ENCODE measurements at regions not wholly inside any gene's neighbourhood (a gene's known extent, or its start where the extent isn't known, plus 50 kb on each side); places are given as distances from the start of the nearest gene placed in this dataset.
A peak's percentile ranks its signal among the peaks of the same experiment; 100 is the strongest.
"Not testable (repeated sequence)": the region's sequence is repeated elsewhere in the genome, so short reads cannot be mapped to it uniquely, and the experiment has no call there.

DNA sequence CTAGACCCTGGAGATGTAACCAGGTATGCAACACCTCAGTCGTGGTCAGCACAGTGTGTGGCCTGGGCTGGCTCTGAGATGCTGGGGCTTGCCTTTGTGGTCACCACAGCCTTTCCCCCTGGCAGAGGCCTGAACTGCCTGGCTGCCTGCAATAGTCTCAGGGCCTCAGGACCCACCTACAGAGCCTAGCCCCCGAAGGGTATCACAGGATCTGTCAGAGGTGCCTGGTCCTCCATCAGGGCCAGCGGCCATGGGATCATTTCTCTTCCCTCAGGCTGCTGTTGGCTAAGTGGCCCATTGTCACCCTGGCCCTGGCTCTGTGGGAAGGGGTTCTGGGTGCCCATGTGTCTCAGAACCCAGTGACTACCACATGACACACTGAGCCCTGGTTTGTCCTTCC is 141.6 kb downstream of the CYP26A1 start:
- intact Hi-C loops (cut with DNase I), result no loop called here
- no peak for DNase-seq (ENCODE audit: low spot score)
- no peak for ATAC-seq

DNA sequence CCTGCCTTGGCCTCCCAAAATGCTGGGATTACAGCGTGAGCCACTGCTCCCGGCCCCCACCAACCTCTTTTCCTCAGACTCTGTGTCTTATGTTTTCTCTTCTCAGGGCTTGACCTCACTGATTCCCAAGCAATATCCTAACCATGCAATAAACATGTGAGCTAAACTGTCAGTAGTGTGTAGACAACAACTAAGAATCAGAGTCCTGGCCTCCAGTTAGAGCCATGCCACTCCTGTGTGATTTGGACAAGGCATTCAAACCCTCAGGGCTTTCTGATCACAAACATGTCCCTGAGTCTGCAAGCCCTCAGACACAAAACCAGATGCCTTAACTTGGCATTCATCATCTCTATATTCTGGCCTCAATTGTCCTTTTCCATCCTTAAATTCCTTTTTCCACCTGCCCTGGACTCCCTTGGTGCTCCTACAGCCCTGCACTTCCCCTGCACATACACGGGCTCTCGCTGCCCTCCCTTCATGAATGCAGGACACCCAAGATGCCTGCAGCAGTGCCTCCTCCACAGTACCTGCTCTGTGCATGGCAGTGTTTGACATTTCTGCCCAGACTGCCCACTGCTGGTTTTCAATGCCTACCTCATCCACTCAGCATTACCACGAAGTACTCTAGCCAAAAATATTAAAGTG is 142.8 kb downstream of the CYP26A1 start:
- no peak for DNase-seq (ENCODE audit: low spot score)
- intact Hi-C loops (cut with DNase I), result no loop called here
- ATAC-seq, result no peak

DNA sequence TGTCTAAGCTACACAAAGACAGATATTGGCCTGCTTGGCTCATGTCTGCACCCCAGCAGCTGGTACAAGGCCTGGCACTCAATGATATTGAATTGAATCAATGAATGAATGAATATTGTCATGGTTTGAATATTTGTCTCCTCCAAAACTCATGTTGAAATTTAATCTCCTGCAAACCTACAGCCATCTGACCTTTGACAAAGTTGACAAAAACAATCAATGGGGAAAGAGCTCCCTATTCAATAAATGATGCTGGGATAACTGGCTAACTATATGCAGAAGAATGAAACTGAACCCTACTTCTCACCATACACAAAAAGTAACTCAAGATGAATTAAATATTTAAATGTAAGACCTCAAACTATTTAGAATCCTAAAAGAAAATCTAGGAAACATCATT is 144.7 kb downstream of the CYP26A1 start:
- ATAC-seq (no peak), DNase-seq (ENCODE audit: low spot score) (no peak)
- intact Hi-C loops (cut with DNase I), result no loop called here

DNA sequence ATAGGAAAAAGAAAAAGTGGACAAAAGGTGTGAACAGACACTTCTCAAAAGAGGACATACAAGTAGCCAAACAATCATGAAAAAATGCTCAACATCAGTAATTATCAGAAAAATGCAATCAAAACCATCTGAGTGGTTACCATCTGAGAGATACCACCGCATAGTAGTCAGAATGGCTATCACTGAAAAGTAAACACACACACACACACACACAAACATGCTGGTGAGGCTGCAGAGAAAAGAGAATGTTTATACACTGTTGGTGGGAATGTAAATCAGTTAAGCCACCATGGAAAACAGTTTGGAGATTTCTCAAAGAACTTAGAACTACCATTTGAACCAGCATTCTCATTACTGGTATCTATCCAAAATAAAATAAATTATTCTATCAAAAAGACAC is 145.7 kb downstream of the CYP26A1 start:
- intact Hi-C loops (cut with DNase I), result no loop called here
- no peak for ATAC-seq
- DNase-seq (ENCODE audit: low spot score), result no peak

DNA sequence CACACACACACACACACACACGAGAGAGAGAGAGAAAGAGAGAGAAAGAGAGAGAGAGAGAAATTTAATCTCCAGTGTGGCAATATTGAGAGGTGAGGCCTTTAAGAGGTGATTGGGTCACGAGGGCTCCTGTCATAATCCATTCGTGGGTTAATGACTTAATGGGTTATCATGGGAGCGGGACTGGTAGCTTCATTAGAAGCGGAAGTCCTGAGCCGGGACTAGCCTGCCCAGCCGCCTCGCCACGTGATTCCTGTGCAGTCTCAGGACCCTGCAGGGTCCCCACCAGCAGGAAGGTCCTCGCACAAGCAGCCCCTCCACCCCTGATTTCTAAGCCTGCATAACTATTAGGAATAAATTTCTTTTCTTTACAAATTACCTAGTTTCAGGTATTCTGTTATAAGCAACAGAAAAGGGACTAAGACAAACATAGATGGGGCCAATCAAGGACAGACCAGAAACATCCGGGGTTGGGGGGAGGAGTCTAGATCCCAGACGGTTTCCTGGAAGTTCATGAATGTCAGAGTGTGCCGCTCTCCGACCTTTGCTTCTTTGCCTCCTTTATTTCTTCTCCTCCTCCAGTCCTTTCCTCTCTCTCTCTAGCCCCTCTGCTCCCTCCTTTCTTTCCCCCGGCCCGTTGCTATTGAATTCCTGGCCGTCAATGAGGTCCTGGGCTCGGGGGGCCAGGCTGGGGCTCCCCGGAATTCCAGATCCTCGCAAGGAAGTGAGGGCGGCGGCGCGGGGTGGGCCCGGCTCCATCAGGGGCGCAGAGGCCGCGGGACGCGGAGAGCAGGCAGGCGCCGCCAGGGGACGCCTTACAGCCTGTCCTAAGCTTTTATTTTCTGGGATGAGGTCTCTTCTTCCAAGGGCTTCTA is 146.8 kb downstream of the CYP26A1 start:
- intact Hi-C loops (cut with DNase I), result no loop called here
- DNase-seq (ENCODE audit: low spot score), result no peak
- no peak for ATAC-seq

DNA sequence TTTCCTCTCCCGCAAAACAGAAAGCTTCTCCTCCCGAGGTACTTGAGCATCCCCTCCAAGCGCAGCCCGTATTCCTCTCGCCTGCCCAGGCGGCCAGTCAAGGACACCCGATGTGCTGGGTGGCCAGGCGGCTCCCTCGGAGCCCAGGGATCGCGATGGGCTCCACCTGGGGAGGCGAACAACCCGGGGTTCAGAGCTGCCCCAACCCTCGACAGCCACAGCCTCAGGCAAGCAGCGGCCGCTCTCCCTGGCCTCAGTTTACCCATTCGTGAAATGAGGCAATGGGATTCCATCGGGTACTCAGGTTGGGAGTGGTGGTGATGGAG is 147.4 kb downstream of the CYP26A1 start:
- DNase-seq (ENCODE audit: low spot score) (no peak), ATAC-seq (no peak)
- intact Hi-C loops (cut with DNase I), result no loop called here

DNA sequence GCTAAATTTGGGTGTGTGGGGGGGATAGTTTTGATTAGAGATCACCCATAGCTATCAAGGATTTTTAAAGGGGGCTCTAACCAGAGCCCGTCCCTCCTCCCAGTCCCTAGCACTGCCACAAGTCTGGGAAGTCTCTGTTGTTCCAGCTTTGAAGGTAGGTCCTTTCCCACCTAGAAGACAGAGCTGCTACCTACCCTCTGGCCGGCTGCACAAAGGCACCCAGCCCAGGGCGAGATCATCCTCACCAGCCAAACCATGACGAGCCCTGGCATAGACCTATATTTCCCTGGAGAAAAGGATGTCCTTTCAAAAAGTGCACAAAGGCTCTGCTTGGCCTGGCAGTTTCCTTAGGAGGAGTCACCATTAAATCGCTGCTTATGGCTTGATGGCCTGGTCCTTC is 147.8 kb downstream of the CYP26A1 start:
- intact Hi-C loops (cut with DNase I), result no loop called here
- no peak for DNase-seq (ENCODE audit: low spot score)
- no peak for ATAC-seq

DNA sequence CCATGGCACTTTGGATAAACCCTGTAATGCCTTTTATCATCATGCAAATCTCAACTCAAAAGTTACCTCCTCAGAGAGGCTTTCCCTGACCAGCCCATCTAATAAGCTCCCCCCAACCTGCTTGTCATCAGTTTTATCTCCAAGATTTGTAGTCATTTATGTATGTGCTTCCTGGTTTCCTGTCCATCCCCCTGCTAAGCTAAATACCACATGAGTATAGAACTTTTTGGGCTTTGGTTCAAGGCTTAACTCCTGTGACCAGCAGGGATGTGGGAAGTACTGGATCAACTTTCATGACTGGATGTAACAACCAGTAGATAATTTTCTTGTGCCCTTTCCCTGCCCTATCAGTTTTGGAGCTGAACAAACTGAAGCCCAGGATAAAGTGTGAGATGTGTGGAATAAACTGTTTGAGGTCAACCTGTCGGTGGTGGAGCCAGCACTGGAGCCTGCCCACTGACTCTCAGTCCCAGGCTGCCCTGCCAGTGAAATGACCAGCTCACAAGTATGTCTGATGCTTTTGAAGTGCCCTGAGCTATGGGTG is 148.6 kb downstream of the CYP26A1 start:
- intact Hi-C loops (cut with DNase I), result no loop called here
- no peak for ATAC-seq
- DNase-seq (ENCODE audit: low spot score), result no peak

DNA sequence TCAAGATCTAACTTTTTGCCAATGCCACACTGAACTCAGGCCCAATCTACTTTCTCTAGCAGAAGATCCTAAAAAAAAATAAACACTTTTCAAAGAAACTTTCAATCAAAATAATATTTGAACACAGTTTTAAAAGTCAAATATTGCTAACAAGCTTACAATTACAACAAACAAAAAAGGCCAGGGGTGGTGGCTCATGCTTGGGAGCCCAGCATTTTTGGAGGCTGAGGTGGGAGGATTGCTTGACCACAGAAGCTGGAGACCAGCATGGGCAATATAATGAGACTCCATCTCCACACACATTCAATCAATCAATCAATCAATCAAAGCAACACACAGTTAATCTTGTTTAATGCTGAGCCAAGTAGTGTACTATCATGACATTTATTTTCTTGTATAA is 149.2 kb downstream of the CYP26A1 start:
- no peak for DNase-seq (ENCODE audit: low spot score)
- intact Hi-C loops (cut with DNase I), result no loop called here

DNA sequence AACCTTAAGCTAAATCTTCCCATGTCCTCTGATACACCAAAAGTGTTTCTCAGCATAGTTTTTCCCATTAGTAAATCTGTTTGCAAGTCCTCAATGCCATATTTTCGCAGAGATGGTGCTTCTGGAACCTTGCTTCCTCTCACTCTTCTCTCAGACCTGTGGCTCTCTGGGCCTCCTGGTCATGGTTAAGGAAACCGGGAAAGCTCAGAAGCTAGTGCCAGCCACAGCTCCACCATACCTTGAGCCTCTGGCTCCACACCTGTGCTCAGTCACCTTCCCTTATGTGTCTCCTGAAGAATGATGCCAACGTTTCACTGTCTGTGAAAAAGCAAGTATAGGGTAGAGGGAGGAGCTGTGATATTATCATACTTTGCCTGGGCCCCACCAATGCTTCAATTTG is 149.6 kb downstream of the CYP26A1 start:
- DNase-seq (ENCODE audit: low spot score) (no peak), ATAC-seq (no peak)
- intact Hi-C loops (cut with DNase I), result no loop called here

More for the DNA sequence above, 149.2 kb downstream of the CYP26A1 start:
- ATAC-seq, result no peak

DNA sequence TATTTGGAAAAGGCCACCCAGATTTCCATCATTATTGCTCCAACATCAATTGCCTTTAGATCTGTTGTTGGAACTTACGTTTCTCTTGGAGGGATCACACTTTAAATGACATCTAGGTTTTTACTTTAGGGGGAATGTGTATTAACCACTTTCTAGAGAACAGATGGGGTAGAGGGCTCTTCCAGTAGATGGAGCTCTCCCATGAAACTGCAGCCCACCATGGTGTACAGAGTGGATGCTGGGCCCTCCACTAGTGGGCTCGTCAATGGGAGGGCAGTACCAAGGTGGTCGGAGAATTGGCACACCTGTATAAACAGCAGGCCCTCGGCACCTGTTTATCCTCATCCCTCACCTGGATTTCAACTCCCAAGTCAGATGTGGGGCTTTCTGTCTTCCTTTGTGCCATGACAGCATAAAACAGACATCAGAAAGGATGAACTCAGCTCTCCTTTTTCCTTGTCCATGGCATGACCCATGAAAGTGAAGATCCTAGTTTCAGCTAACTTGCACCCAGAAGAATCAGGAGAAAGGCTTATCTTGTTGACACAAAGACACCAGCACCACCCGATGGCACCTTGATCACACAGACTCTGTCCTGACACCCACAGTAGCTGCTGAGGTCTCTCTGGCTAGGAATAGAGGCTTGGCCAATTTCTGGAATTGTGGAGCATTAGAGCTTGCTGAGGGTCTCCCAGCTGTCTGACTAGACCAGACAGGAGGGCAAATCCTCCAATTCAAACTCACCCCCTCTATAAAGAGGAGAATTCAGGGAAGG is 150.5 kb downstream of the CYP26A1 start:
- intact Hi-C loops (cut with DNase I), result no loop called here
- no peak for DNase-seq (ENCODE audit: low spot score)
- ATAC-seq, result no peak

DNA sequence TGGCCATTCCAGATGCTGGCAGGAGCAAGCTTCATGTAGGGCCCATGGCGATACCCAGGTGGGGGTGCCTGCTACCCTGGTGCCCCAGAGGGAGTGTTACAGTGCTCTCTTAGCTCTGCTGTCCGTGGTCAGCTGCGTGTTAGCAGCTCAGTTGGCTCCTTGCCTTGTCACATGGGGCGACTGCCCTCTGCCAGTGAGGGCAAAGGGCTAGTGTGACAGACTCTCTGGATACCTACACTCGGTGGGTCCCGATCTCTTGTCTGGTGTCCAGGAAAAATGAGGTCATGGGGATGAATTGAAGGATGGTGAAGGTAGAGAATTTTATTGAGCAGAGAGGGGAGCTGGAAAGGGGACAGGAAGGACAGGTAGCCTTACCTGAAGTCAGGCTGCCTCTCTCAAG is 152.2 kb downstream of the CYP26A1 start:
- no peak for DNase-seq (ENCODE audit: low spot score)
- ATAC-seq, result no peak
- intact Hi-C loops (cut with DNase I), result no loop called here

DNA sequence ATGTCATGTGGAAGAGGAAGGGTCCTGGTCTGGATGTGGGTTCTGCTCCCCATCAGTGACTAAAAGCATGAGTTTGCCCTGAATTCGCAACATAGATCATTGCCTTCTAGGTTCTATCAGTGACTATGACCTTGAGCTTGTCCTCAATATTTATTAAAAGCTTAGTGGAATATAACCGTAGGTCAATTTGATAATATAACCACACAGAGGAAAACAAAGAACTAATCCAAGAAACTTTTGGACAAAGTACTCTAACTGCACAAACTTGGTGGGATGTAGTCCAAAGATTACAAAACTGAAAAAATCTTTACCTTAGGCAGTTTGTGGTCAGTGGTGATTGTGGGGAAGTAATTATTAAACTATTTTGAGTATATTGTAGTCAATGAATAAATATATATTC is 152.9 kb downstream of the CYP26A1 start:
- no peak for ATAC-seq
- intact Hi-C loops (cut with DNase I), result no loop called here
- DNase-seq (ENCODE audit: low spot score), result no peak

DNA sequence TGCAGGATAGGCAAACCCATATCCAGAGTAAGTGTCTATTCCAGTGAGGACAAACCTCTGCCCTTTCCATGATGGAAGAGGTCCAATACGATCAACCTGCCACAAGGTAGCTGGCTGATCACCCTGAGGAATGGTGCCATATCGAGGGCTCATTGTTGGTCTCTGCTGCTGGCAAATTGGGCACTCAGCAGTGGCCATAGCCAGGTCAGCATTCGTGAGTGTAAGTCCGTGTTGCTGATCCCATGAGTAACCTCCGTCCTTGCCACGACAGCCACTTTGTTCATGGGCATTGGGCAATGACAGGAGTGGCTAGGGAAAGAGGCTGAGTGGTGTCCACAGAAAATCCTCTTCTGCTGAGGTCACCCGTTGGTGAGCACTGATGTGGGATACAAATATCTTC is 156.9 kb downstream of the CYP26A1 start:
- intact Hi-C loops (cut with DNase I); ATAC-seq; DNase-seq (ENCODE audit: low spot score): not testable (repeated sequence)

DNA sequence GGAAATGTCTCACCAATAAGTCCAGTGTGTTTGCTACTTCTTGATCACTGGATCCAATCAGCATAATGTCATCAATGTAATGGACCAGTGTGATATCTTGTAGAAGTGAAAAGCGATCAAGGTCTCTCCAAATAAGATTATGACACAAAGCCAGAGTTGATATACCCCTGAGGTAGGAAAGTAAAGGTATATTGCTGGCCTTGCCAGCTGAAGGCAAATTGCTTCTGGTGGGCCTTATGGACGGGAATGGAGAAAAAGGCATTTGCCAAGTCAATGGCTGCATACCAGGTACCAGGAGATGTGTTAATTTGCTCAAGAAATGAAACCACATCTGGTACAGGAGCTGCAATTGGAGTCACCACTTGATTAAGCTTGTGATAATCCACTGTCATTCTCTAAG is 158.5 kb downstream of the CYP26A1 start:
- intact Hi-C loops (cut with DNase I); DNase-seq (ENCODE audit: low spot score); ATAC-seq: not testable (repeated sequence)

DNA sequence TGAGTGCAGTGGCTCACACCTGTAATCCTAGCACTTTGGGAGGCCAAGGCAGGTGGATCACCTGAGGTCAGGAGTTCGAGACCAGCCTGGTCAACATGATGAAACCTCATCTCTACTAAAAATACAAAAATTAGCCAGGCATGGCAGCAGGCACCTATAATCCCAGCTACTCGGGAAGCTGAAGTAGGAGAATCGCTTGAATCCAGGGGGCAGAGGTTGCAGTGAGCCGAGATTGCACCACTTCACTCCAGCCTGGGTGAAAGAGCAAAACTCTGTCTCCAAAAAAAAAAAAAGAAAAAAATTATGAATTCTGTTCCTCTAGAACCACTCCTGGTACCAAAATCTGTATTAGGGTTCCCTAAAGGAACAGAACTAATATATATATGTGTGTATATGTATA is 161.2 kb downstream of the CYP26A1 start:
- DNase-seq (ENCODE audit: low spot score); ATAC-seq; intact Hi-C loops (cut with DNase I): not testable (repeated sequence)

DNA sequence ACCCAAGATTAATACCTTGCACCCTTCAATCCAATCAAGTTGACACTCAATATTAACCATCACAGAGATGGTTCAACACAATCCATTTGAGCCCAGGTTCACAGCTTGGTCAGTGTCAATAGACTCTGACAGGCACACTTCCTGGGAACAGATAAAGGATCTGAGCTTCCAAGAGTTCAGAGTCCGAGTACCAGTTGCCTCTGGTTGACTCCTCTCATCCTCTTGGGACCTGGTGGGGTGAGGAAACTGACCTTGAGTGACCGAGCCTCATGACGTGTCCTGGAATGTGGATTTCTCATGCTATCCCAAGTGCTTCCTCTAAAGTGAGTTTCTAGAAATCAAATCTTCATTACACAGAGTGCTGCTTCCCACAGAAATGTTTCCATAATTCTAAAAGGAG is 162.0 kb downstream of the CYP26A1 start:
- DNase-seq (ENCODE audit: low spot score) (no peak), ATAC-seq (peak; percentile 53)
- intact Hi-C loops (cut with DNase I), result no loop called here

DNA sequence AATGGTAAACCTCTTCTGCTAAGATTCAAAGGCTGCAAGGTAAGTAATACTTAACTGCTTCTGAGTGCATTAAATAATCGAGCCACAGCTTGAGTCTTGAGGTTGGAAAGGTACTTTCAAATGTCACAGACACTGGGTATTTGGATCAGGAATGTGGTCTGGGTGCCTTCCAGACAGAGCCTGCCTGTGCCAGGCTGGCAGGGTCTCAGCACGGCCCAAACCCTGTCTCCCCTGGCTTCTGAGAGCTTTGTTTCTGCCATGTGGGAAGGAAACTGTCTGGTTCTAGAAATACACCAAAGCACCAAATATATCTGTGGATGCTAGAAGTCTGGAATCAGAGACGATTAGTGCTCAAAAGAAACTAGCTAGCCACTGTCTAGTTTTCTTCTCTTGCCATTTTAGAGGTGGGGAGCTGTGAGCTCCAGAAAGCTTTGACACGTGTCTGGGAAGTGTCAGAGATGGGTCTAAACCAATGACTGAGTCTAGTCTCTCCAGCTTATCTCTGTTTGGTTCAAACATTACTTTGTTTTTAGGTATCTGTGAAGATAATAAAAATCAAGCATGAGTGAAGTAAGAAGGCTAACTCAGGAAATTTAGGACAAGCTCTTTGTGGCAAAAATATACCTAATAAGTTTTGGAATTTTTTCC is 162.8 kb downstream of the CYP26A1 start:
- DNase-seq (ENCODE audit: low spot score) (no peak), ATAC-seq (no peak)
- intact Hi-C loops (cut with DNase I), result no loop called here

DNA sequence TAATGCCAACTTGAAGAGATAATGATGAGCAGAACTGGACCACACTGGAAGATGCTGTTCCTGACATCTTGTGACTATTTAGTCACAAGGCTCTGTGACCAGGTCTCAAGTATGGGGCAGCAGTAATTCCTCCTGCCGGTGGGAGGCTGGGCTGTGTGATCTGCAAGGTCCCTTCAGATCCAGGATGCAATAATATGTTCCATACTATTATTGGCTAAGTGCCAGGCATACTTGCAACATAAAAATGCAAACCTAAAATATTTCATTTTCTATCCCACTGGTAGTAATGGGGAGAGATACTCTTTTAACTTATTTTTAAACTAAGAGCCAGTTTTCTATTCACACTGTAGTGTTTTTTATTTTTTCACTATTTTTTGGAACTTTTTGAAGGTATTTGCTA is 171.5 kb downstream of the CYP26A1 start:
- DNase-seq (ENCODE audit: low spot score) (no peak), ATAC-seq (no peak)
- intact Hi-C loops (cut with DNase I), result no loop called here
